DOHH2 (cell line): ENCODE measurements at regions not wholly inside any gene's neighbourhood (a gene's known extent, or its start where the extent isn't known, plus 50 kb on each side); places are given as distances from the start of the nearest gene placed in this dataset.

Experiments
- H3F3A ChIP-seq: fragments of 200-600 bp; sonication (generic), shearing (Covaris generic); 2 replicates; pipeline ENCODE4 v1.6.0; 2016; ENCODE audit warnings: antibody characterized with exemption, mild to moderate bottlenecking; ENCODE audit not compliant: control insufficient read depth, insufficient read depth
- H3K27ac ChIP-seq: fragments of 200-600 bp; sonication (generic); 2 replicates; pipeline ENCODE4 v1.5.1; 2014; ENCODE audit warnings: low read depth, mild to moderate bottlenecking, low read length, moderate library complexity
- H3K27me3 ChIP-seq: fragments of 200-600 bp; sonication (generic); 2 replicates; pipeline ENCODE4 v1.6.1; 2014; ENCODE audit warnings: mild to moderate bottlenecking, low read length, mixed read lengths; ENCODE audit not compliant: control insufficient read depth
- H3K36me3 ChIP-seq: fragments of 200-600 bp; sonication (generic); 2 replicates; pipeline ENCODE4 v1.6.1; 2014; ENCODE audit warnings: mild to moderate bottlenecking, low read length, moderate library complexity, mixed read lengths; ENCODE audit not compliant: control insufficient read depth
- H3K4me1 ChIP-seq: fragments of 200-600 bp; sonication (generic); 2 replicates; pipeline ENCODE4 v1.6.1; 2014; ENCODE audit warnings: mild to moderate bottlenecking, low read length, mixed read lengths; ENCODE audit not compliant: control insufficient read depth
- H3K4me2 ChIP-seq: fragments of 200-600 bp; sonication (generic); 2 replicates; pipeline ENCODE4 v1.6.0; 2014; ENCODE audit warnings: mild to moderate bottlenecking, low read length, moderate library complexity
- H3K4me3 ChIP-seq: fragments of 200-600 bp; sonication (generic); 2 replicates; pipeline ENCODE4 v1.5.1; 2014; ENCODE audit warnings: mild to moderate bottlenecking, low read length, mixed read lengths
- H3K79me2 ChIP-seq: fragments of 200-600 bp; sonication (generic); 2 replicates; pipeline ENCODE4 v1.6.1; 2014; ENCODE audit warnings: mild to moderate bottlenecking, low read length, mixed read lengths; ENCODE audit not compliant: control insufficient read depth
- H3K9me2 ChIP-seq: fragments of 200-600 bp; sonication (generic); replicated peaks from 2 replicates; pipeline ENCODE4 v1.6.1; 2014; ENCODE audit warnings: mild to moderate bottlenecking, low read length, mixed read lengths; ENCODE audit not compliant: control insufficient read depth
- H3K9me3 ChIP-seq: fragments of 200-600 bp; sonication (generic); 2 replicates; pipeline ENCODE4 v1.6.1; 2014; ENCODE audit warnings: antibody characterized with exemption, low read length, mixed read lengths; ENCODE audit not compliant: control insufficient read depth, insufficient read depth
- H4K20me1 ChIP-seq: fragments of 200-600 bp; sonication (generic); 2 replicates; pipeline ENCODE4 v1.6.0; 2014; ENCODE audit warnings: low read depth, mild to moderate bottlenecking, antibody characterized with exemption, low read length, moderate library complexity; ENCODE audit not compliant: control insufficient read depth, insufficient read depth
- CTCF ChIP-seq: fragments of 200-600 bp; sonication (generic); IDR thresholded peaks from one replicate; pipeline ENCODE4 v1.5.1; 2014; ENCODE audit warnings: antibody characterized with exemption, mild to moderate bottlenecking, low read depth, low read length; ENCODE audit not compliant: poor library complexity, severe bottlenecking
- EZH2phosphoT487 ChIP-seq: fragments of 200-600 bp; sonication (generic); IDR thresholded peaks from 2 replicates; pipeline ENCODE4 v1.6.1; 2017; ENCODE audit warnings: borderline replicate concordance, mild to moderate bottlenecking, antibody characterized with exemption, low read length, moderate library complexity, mixed read lengths

- Histone ChIP-seq H3K9me3 (no peaks in the 10 kb centered on the region), H3K4me3 (no peak overlapping the region), H3K4me1 (peaks cover 6% of the 10 kb centered on the region), H3K27ac (no peak overlapping the region), H3K27me3 (no peaks in the 10 kb centered on the region), H3K4me2 (no peak overlapping the region), H3K36me3 (no peaks in the 10 kb centered on the region), H4K20me1 (no peaks in the 10 kb centered on the region), H3K79me2 (no peaks in the 10 kb centered on the region), H3F3A (no peaks in the 10 kb centered on the region), H3K9me2 (no peaks in the 10 kb centered on the region)
- TF ChIP-seq EZH2phosphoT487: no peak
- TF ChIP-seq CTCF: no peak
Measured at GRCh38 chr14:40318211-40318719, 886.0 kb upstream of the FBXO33 start.

- Histone ChIP-seq H3K27ac (no peak overlapping the region), H3K4me2 (no peak overlapping the region), H4K20me1 (no peaks in the 10 kb centered on the region), H3K4me1 (peaks cover 6% of the 10 kb centered on the region), H3K36me3 (no peaks in the 10 kb centered on the region), H3K9me2 (no peaks in the 10 kb centered on the region), H3F3A (no peaks in the 10 kb centered on the region), H3K27me3 (no peaks in the 10 kb centered on the region), H3K9me3 (no peaks in the 10 kb centered on the region), H3K79me2 (no peaks in the 10 kb centered on the region), H3K4me3 (no peak overlapping the region)
- TF ChIP-seq CTCF (no peak), EZH2phosphoT487 (no peak)
Measured at GRCh38 chr14:40317690-40318089, 885.5 kb upstream of the FBXO33 start.

DNA sequence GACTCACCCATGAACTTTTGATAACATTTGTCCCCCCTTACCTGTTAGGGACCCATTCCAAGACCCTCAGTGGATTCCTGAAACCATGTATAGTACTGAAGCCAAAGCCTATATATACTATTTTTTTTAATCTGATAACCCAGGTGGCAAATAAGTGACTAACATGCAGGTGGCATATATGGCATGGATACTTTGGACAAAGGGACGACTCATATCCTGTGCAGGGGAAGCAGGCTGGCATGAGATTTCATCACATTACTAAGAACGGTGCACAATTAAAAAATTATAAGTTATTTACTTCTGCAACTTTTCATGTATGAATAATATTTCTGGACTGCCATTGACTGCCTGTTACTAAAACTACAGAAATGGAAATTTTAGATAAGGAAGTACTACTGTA is 880.1 kb upstream of the FBXO33 start:
- H3K36me3 ChIP-seq: no peaks in the 10 kb centered on the region
- no peaks in the 10 kb centered on the region for H3F3A ChIP-seq
- H4K20me1 ChIP-seq: no peaks in the 10 kb centered on the region
- H3K27ac ChIP-seq: no peak overlapping the region
- H3K9me3 ChIP-seq: no peaks in the 10 kb centered on the region
- no peaks in the 10 kb centered on the region for H3K79me2 ChIP-seq
- no peaks in the 10 kb centered on the region for H3K4me1 ChIP-seq
- H3K4me2 ChIP-seq: no peak overlapping the region
- TF ChIP-seq EZH2phosphoT487: no peak
- no peak for TF ChIP-seq CTCF
- no peaks in the 10 kb centered on the region for H3K27me3 ChIP-seq
- H3K9me2 ChIP-seq: no peaks in the 10 kb centered on the region
- no peak overlapping the region for H3K4me3 ChIP-seq

- Histone ChIP-seq H3K27me3 (no peaks in the 10 kb centered on the region), H3K4me3 (no peak overlapping the region), H3F3A (no peaks in the 10 kb centered on the region), H3K4me2 (no peak overlapping the region), H4K20me1 (no peaks in the 10 kb centered on the region), H3K9me2 (no peaks in the 10 kb centered on the region), H3K27ac (no peak overlapping the region), H3K4me1 (0 out of 2 replicates have a peak, but pooled peaks cover 3% of the 10 kb centered on the region), H3K79me2 (no peaks in the 10 kb centered on the region), H3K9me3 (no peaks in the 10 kb centered on the region; the same call in 1 of the 2 replicates), H3K36me3 (no peaks in the 10 kb centered on the region)
- TF ChIP-seq CTCF (no peak), EZH2phosphoT487 (no peak)
Measured at GRCh38 chr14:40309124-40309523, 876.9 kb upstream of the FBXO33 start.
